HG02759 (cell line): ENCODE measurements at regions not wholly inside any gene's neighbourhood (a gene's known extent, or its start where the extent isn't known, plus 50 kb on each side); places are given as distances from the start of the nearest gene placed in this dataset.

Source experiments
- ATAC-seq: cut with Tn5 transposase; IDR thresholded peaks from one replicate; pipeline ENCODE4 v1.9.1; 2021; ENCODE audit warnings: mild to moderate bottlenecking, moderate library complexity; ENCODE audit not compliant: unreplicated experiment

DNA sequence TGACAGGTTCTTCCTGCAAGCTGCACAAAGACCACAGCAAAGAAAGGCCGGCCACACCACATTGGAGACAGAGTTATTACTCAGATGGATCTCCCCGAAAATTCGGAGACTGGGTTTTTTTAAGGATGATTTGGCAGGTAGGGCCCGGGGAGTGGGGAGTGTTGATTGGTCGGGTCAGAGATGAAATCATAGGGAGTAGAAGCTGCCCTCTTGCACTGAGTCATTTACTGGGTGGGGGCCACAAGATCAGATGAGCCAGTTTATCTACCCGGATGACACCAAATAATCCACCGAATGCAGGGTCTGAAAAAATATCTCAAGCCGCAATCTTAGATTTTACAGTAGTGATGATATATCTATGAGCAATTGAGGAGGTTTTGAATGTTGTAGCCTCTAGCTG is 401.8 kb upstream of the FAT3 start:
- no peak for ATAC-seq

- ATAC-seq, result no peak
Observed at GRCh38 chr11:91820709-91821108, 403.9 kb upstream of the FAT3 start.

GRCh38 chr11:91819777-91820176 is 404.8 kb upstream of the FAT3 start:
- ATAC-seq, result no peak

DNA sequence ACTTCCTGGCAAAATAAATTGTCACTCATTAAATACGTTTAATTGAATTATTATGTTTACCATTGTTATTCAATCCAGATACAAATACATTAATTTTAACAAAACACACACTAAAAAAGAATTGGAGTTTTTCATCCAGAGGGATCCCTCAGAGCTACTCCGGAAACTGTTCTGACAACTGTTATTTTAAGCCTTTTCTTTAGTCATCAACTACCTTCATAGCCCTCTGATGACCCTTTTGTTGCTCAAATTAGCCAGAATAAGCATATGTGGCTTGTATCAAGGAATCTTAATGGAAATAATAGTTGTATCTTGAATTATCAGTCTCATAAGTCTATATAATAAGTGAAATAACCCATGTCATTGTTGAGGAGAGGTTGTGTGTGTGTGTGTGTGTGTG is 405.4 kb upstream of the FAT3 start:
- no peak for ATAC-seq

- no peak for ATAC-seq
Observed at GRCh38 chr11:91817996-91818395, 406.6 kb upstream of the FAT3 start.

GRCh38 chr11:91813263-91813662 is 411.4 kb upstream of the FAT3 start:
- no peak for ATAC-seq

GRCh38 chr11:91810871-91811270 is 413.7 kb upstream of the FAT3 start:
- no peak for ATAC-seq

DNA sequence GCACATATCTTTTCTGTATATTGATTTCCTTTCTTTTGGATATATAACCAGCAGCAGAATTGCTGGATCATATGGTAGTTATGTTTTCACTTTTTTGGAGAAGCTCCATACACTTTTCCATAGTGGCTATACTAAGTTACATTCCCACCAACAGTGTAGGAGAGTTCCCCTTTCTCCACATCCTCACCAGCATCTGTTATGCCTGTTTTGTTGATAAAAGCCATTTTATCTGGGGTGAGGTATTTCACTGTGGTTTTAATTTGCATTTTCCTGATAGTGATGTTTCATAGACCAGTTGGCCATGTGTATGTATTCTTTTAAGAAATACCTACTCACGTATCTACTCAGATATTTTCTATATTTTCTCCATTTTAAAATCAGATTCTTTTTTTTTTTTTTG is 419.3 kb upstream of the FAT3 start:
- ATAC-seq, result no peak

DNA sequence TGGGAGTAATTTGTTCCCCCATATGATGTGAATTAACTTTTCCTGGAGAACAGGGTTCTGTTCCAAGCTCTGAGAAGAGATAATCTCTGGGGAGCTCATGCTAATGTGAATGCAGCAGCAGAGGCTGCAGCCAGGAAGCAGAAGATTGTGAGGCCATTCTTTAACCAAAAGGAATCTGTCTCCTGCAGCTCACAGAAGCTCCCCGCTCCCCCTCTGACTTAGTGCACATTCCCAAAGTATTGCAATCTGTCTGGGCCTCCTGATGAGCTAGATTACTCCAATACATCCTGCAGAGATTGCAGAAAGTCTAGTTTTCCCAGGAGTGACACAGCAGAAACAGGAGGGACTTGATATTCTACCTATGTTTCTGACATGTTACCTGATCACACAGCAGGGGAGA is 420.6 kb upstream of the FAT3 start:
- no peak for ATAC-seq

DNA sequence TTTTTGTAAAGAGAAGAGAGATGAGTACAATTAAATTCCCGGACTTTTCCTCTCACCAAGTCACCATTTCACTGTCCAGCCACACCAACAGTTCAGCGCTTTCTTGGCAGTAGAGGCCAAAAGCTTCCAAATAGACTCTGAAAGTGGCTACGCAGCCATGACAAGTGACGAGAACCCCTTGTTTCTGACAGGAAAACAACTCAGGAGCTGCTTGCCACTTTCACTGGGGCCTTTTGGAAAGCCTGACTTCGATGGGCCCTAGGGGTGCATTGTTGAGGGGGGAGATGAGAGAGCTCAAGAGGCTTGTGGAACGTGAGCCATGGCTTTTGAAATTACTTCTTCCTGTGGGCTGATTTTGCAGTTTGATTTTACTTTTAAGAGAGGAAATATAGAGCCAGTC is 422.1 kb upstream of the FAT3 start:
- ATAC-seq, result no peak

DNA sequence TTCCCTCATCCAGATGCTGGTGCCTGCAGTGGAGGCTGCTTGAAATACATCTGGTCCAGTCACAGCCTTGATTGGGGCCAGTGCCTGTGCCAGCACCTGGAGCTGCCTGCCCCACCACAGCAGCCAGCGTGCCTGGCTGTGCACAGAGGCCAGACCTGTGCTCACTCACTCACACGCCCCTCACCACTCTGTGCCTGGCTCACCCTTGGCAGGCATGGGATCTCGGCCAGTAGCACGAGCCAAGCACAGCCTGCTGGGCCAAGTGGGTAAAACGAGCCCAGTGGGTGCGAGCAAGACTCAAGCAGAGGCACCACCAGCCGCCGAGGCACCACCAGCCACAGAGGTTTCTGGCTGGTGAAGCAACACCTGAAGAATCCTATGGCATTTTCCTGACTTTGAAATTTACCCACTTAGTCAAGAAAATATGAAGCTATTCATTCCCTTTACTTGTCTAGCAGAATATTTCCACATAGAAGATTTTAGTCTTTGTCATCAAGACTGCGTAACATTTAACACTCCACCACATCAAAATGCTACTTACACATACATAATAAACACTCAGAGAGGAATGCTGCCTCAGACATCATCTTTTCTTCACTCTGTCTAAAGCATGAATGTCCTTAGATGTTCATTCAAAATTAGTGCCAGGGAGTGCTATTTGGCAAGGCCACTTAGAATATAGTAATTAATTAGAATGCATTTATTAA is 424.3 kb upstream of the FAT3 start:
- no peak for ATAC-seq

DNA sequence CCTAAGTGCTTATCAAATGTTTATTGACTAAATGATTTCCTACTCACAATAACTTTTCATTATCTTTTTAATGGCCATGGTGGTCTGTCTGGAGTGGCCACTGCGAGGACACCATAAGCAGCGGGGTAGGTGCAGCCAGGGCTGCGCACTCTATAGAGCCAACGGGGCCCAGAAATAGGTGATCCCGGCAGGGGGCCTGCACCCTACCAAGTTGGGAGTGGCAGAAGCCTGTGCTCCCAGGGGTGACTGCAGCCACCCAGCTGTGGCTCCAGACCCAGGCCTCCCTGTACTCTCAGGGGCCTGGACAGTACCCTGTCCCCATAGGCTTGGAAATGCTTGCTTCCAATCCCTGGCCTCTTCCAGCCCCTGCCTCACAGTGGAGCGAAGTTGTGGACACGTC is 426.4 kb upstream of the FAT3 start:
- no peak for ATAC-seq

GRCh38 chr11:91796999-91797398 is 427.6 kb upstream of the FAT3 start:
- no peak for ATAC-seq

GRCh38 chr11:91795139-91795887 is 429.3 kb upstream of the FAT3 start:
- no peak for ATAC-seq

- ATAC-seq, result no peak
Observed at GRCh38 chr11:91794146-91794545, 430.5 kb upstream of the FAT3 start.

DNA sequence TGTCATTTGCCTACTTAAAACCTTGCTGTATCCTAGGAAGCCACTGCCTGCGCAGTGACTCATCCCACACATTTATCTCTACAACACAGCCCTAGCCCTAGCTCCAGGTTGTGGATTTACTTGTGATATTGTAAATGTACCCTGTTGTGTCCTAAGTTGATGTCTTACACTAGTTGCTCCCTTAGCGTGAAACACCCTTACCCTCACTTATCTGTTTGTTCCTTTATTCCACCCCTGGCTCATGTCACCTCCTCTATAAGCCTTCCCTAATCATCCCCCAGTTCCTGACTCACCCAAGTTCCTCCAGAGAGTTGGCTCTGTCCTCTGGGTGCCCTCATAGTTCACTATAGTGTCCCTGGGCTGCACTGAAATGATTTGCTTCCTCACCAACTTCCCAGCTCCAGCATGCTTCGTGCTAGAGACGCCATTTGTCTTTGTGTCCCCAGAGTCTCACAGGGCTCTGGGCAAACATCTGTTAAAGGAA is 431.8 kb upstream of the FAT3 start:
- ATAC-seq, result no peak

DNA sequence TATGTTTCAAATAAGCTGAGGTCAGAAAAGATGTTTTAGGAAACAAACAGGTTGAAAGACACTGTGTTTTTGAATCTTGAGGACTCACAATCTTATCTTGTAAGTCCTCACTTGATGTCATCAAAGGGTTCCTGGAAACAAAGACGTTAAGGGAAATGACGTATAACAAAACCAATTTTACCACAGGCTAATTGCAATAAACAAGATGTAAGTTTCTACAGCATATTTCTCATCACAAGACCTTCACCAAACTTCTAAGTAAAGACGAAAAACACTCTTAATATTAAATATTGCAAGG is 433.5 kb upstream of the FAT3 start:
- ATAC-seq, result no peak

- ATAC-seq, result no peak
Observed at GRCh38 chr11:91790346-91791170, 434.1 kb upstream of the FAT3 start.

DNA sequence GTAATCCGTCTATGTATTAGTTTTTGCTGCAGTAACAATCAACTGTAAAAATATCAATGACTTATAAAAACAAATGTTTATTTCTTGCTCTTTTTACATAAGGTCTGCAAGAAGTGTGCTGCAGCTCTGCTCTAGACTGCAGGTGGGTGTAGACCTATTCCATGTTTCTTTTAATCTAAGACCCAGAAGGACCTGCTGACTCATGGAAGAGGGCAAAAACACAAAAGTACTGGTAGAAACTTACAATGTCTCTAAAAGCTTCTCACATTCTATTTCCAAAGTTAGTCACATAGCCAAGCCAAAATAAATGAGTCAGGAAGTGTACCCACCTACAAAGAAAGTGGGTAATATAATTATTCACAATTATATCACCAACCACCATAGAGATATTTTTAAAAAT is 435.9 kb upstream of the FAT3 start:
- ATAC-seq, result no peak

DNA sequence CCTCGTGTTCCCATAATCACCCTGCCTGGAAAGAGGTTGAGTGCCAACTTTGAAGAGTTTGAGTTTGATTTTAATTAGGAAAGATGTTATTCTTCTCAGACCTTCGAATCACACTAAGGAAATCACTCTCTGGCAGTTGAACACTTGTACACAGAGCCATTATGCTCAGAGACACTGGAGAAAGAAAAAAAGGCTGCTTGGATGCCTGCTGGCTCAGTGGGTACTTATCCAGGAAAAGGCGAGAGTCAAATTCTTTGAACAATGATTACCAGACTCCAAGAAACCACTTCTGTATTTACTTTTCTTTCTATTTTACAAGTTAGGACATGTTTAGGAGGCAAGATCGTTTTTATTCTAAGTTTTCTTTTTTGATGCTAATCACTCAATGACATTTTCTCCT is 438.5 kb upstream of the FAT3 start:
- no peak for ATAC-seq

- no peak for ATAC-seq
Observed at GRCh38 chr11:91783173-91783572, 441.4 kb upstream of the FAT3 start.

DNA sequence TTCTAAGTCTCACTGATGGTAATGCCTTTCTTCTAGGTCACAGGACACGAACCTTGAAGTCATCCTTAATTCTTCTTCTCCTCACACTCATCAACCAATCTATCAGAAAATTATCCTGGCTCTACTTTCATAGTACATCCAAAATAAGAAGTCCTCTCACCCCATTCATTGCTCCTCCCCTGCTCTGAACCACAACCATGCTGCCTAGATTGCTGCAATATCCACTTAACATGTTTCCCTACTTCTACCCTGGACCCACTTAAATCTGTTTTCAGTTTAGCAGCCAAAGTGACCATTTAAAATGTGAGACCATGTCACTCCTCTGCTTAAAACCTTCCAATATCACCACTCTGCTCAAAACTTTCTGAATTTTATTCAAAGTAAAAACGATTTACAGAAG is 445.9 kb upstream of the FAT3 start:
- no peak for ATAC-seq
